ENCODE measurements at regions not wholly inside any gene's neighbourhood (a gene's known extent, or its start where the extent isn't known, plus 50 kb on each side); places are given as distances from the start of the nearest gene placed in this dataset.

- H3K4me3 ChIP-seq (ENCODE audit: low read length): no peak overlapping the region
- DNase-seq (ENCODE audit: low read depth): no peak
- no peak for TF ChIP-seq CTCF (conservative IDR thresholded peaks at IDR 0.05; ENCODE audit: low read depth, low read length)
Measured at GRCh38 chr4:180657881-180658280, 1585.3 kb upstream of the TENM3 start.

- TF ChIP-seq CTCF (conservative IDR thresholded peaks at IDR 0.05; ENCODE audit: low read depth, low read length): peak; percentile 81
- peak; percentile 67 for DNase-seq (ENCODE audit: low read depth)
- H3K4me3 ChIP-seq (ENCODE audit: low read length): no peak overlapping the region
Measured at GRCh38 chr4:180664766-180665368, 1578.3 kb upstream of the TENM3 start.

- no peak for DNase-seq (ENCODE audit: low read depth)
- H3K4me3 ChIP-seq (ENCODE audit: low read length): no peak overlapping the region
- no peak for TF ChIP-seq CTCF (conservative IDR thresholded peaks at IDR 0.05; ENCODE audit: low read depth, low read length)
Measured at GRCh38 chr4:180665481-180665880, 1577.7 kb upstream of the TENM3 start.

GRCh38 chr4:180665994-180666824 lies 1577.0 kb upstream of the TENM3 start:
- peak; percentile 26 for DNase-seq (ENCODE audit: low read depth)
- peak; percentile 76 for TF ChIP-seq CTCF (conservative IDR thresholded peaks at IDR 0.05; ENCODE audit: low read depth, low read length)
- no peak overlapping the region for H3K4me3 ChIP-seq (ENCODE audit: low read length)

GRCh38 chr4:180668732-180669131 lies 1574.5 kb upstream of the TENM3 start:
- TF ChIP-seq CTCF (conservative IDR thresholded peaks at IDR 0.05; ENCODE audit: low read depth, low read length): no peak

GRCh38 chr4:180669680-180670079 lies 1573.5 kb upstream of the TENM3 start:
- no peak for TF ChIP-seq CTCF (conservative IDR thresholded peaks at IDR 0.05; ENCODE audit: low read depth, low read length)

More at GRCh38 chr4:180668732-180669131, 1574.5 kb upstream of the TENM3 start:
- DNase-seq (ENCODE audit: low read depth): no peak
- H3K4me3 ChIP-seq (ENCODE audit: low read length): no peak overlapping the region

More at GRCh38 chr4:180669680-180670079, 1573.5 kb upstream of the TENM3 start:
- H3K4me3 ChIP-seq (ENCODE audit: low read length): no peak overlapping the region
- peak; percentile 84 for DNase-seq (ENCODE audit: low read depth)

Data from retinal pigment epithelial cell (primary cell).